ENCODE measurements at regions not wholly inside any gene's neighbourhood (a gene's known extent, or its start where the extent isn't known, plus 50 kb on each side); places are given as distances from the start of the nearest gene placed in this dataset.

DNA sequence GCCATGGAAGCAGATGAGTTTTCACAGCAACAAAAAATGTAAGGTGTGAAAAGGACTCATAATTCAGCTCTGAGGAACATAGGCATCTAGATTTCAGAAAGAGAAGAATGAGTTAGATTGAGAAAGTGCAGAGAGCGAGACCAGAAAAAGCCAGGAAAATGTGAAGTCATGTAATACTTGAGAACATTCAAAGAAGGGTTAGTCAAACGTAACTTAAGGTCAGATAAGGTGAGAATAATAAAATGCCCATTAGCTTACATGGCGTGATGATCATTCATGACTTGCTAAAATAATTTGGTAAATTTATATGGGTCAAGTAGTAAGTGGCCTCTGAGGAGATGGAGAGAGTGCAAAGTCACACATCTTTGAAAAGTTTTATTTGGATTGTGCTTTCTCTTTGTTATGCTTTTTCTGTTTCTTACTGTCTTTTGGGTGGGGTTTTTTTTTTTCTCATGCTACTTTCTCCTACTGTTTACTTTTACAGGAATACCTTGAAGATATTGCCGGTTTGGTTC lies 271.8 kb upstream of the NRG3 start:
- TF ChIP-seq, protein P1, sequence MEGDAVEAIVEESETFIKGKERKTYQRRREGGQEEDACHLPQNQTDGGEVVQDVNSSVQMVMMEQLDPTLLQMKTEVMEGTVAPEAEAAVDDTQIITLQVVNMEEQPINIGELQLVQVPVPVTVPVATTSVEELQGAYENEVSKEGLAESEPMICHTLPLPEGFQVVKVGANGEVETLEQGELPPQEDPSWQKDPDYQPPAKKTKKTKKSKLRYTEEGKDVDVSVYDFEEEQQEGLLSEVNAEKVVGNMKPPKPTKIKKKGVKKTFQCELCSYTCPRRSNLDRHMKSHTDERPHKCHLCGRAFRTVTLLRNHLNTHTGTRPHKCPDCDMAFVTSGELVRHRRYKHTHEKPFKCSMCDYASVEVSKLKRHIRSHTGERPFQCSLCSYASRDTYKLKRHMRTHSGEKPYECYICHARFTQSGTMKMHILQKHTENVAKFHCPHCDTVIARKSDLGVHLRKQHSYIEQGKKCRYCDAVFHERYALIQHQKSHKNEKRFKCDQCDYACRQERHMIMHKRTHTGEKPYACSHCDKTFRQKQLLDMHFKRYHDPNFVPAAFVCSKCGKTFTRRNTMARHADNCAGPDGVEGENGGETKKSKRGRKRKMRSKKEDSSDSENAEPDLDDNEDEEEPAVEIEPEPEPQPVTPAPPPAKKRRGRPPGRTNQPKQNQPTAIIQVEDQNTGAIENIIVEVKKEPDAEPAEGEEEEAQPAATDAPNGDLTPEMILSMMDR (IDR thresholded peaks at IDR 0.05): no peak
- no peak for TF ChIP-seq POLR2A (IDR thresholded peaks at IDR 0.05)

Data from breast epithelium (tissue), 3 donors.